AG04449 (cell line): ENCODE measurements at regions not wholly inside any gene's neighbourhood (a gene's known extent, or its start where the extent isn't known, plus 50 kb on each side); places are given as distances from the start of the nearest gene placed in this dataset.

ENCODE experiments used
- CTCF ChIA-PET: fragments of 350-600 bp; formaldehyde crosslinking; extraction: SDS; loops from one replicate; lab custom pipeline; 2021; ENCODE audit warnings: antibody characterized with exemption; lab: Yijun Ruan, JAX
- POLR2A ChIA-PET: fragments of 400-600, 350-600 bp; formaldehyde crosslinking; extraction: SDS; loops from one replicate; lab custom pipeline; 2020; ENCODE audit warnings: antibody characterized with exemption, inconsistent platforms; lab: Yijun Ruan, JAX
- DNase-seq: peaks from one replicate; pipeline ENCODE4 v3.0.0-alpha.2; 2010; ENCODE audit warnings: low read depth, low spot score
- H3K4me3 ChIP-seq: 2 replicates; pipeline ENCODE4 v1.5.1; 2011; ENCODE audit warnings: low read depth, mild to moderate bottlenecking, control low read depth, low read length
- TF ChIP-seq, protein P1 (sequence below): IDR thresholded peaks from one replicate; pipeline ENCODE4 v1.5.1; 2011; ENCODE audit warnings: mild to moderate bottlenecking, moderate library complexity, low read length, control low read depth, inconsistent platforms; ENCODE audit not compliant: insufficient read depth; ENCODE audit errors: missing control alignments

GRCh38 chr2:213220967-213221603 is 63.2 kb upstream of the SPAG16 start:
- ChIA-PET POLR2A (no interaction called here), CTCF (no interaction called here)
- no peak for DNase-seq
- TF ChIP-seq, protein P1, sequence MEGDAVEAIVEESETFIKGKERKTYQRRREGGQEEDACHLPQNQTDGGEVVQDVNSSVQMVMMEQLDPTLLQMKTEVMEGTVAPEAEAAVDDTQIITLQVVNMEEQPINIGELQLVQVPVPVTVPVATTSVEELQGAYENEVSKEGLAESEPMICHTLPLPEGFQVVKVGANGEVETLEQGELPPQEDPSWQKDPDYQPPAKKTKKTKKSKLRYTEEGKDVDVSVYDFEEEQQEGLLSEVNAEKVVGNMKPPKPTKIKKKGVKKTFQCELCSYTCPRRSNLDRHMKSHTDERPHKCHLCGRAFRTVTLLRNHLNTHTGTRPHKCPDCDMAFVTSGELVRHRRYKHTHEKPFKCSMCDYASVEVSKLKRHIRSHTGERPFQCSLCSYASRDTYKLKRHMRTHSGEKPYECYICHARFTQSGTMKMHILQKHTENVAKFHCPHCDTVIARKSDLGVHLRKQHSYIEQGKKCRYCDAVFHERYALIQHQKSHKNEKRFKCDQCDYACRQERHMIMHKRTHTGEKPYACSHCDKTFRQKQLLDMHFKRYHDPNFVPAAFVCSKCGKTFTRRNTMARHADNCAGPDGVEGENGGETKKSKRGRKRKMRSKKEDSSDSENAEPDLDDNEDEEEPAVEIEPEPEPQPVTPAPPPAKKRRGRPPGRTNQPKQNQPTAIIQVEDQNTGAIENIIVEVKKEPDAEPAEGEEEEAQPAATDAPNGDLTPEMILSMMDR = no peak
- no peak overlapping the region for H3K4me3 ChIP-seq

GRCh38 chr2:213221957-213222356 is 62.3 kb upstream of the SPAG16 start:
- ChIA-PET CTCF (interaction anchor here (1.1 to 1.4 kb wide), 4 partner anchors 11 to 63 kb away, joined by 3 to 4 read pairs (median 3); no protein-coding TSS in a partner anchor), POLR2A (no interaction called here)
- H3K4me3 ChIP-seq = no peak overlapping the region
- no peak for DNase-seq
- TF ChIP-seq, protein P1 = no peak

DNA sequence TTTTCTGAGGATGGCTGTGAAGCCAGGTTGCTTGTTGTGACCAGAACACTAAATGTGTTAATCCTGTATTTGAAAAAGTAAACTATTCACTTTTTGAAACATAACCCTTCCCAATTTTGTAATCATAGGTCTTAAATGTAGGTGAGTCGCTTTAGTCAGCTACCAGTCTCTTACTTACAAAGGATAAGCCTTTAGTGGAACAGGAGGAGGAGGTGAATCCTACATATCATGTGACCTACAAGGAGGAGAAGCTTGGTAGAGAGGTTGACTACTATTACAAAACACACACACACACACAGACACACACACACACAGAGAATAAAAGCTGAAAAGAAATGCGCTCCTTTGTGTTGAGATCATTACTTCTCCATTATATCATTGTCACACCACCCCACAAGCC is 59.9 kb upstream of the SPAG16 start:
- ChIA-PET CTCF (interaction anchor here (0.8 to 1.0 kb wide), 2 partner anchors 9 to 36 kb away, joined by 3 to 4 read pairs; no protein-coding TSS in a partner anchor), POLR2A (no interaction called here)
- no peak overlapping the region for H3K4me3 ChIP-seq
- no peak for DNase-seq
- TF ChIP-seq, protein P1 = no peak

GRCh38 chr2:213225866-213226265 is 58.4 kb upstream of the SPAG16 start:
- no peak for DNase-seq
- TF ChIP-seq, protein P1 = no peak
- POLR2A ChIA-PET = no interaction called here
- CTCF ChIA-PET = no interaction called here
- H3K4me3 ChIP-seq = no peak overlapping the region

- ChIA-PET CTCF (no interaction called here), POLR2A (no interaction called here)
- TF ChIP-seq, protein P1 = no peak
- no peak overlapping the region for H3K4me3 ChIP-seq
- DNase-seq = no peak
These were observed 56.8 kb upstream of the SPAG16 start for GRCh38 chr2:213227458-213227857.

DNA sequence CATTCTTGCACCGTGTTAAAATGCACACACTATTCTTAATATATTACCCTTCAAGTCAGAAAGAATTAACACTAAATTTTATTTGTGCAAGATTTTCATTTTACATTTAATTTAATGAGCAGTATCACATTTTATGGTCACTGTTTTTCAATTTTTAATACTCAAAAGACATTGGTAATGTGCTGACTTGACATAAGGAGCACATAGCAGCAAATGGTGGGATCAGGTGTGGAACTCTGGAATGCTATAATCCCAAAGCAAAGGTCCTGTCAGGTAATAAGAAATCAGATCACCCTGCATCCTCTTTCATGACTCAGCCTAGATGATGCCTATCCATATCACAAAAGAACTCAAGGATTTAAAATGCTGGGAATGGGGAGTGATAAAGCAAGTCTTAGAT is 55.6 kb upstream of the SPAG16 start:
- POLR2A ChIA-PET = no interaction called here
- CTCF ChIA-PET = no interaction called here

More for the DNA sequence above, 55.6 kb upstream of the SPAG16 start:
- TF ChIP-seq, protein P1 = no peak
- no peak overlapping the region for H3K4me3 ChIP-seq
- no peak for DNase-seq
